ENCODE measurements at regions not wholly inside any gene's neighbourhood (a gene's known extent, or its start where the extent isn't known, plus 50 kb on each side); places are given as distances from the start of the nearest gene placed in this dataset.

DNA sequence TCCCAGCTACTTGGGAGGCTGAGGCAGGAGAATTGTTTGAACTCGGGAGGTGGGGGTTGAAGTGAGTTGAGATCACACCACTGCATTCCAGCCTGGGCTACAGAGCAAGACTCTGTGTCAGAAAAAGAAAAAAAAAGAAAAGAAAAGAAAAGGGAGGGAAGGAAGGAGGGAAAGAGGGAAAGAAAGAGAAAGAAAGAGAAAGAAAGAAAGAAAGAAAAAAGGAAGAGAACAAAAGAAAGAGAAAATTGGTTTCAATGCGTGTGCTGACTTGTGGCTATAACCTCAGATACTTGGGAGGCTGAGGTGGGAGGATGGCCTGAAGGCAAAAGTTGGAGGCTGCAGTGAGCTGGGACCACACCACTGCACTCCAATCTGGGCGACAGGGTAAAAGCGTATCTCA lies 128.4 kb upstream of the TBX3 start:
- no peak overlapping the region for H3K9ac ChIP-seq (ENCODE audit: low read length)
- ChIA-PET POLR2A (no interaction called here), RAD21 (ENCODE audit: low non-redundant PET in 1 of 2, low total read pairs in 2 of 2, uncharacterized antibody in 2 of 2, unreplicated experiment in 2 of 2) (no interaction called here), CTCF (no interaction called here)
- no peaks in the 10 kb centered on the region for H4K20me1 ChIP-seq (ENCODE audit: insufficient read depth)
- no peaks in the 10 kb centered on the region; the same call in none of the 2 replicates for H3K27me3 ChIP-seq (ENCODE audit: insufficient read depth, low read length)
- H3K4me2 ChIP-seq (ENCODE audit: low read length): no peak overlapping the region
- H3K4me1 ChIP-seq (ENCODE audit: control insufficient read depth in 1 of 2, insufficient read depth in 2 of 2, low read length in 2 of 2): no peaks in the 10 kb centered on the region
- no peak overlapping the region for H2AFZ ChIP-seq (ENCODE audit: low read depth, low read length, poor library complexity, severe bottlenecking)
- intact Hi-C loops (cut with micrococcal nuclease): no loop called here
- H3K9me2 ChIP-seq (ENCODE audit: insufficient read depth): no peaks in the 10 kb centered on the region
- no peaks in the 10 kb centered on the region for H3K36me3 ChIP-seq (ENCODE audit: control insufficient read depth in 1 of 2, insufficient read depth in 2 of 2, low read length in 2 of 2)
- H3K4me3 ChIP-seq (replicated peaks in 1 of 2; ENCODE audit: low read depth in 1 of 2, low read length in 2 of 2): no peak overlapping the region
- BruUV-seq (replicated peaks): no TSS peak
- no peak overlapping the region for H3K27ac ChIP-seq (ENCODE audit: low read depth, low read length)
- no peaks in the 10 kb centered on the region for H3K9me3 ChIP-seq (ENCODE audit: control insufficient read depth in 1 of 2, insufficient read depth in 1 of 2, low read depth in 1 of 2, low read length in 2 of 2)
- no peak for ATAC-seq
- TF ChIP-seq EZH2 (IDR thresholded peaks at IDR 0.05) (no peak), EGR1 (IDR thresholded peaks at IDR 0.05; ENCODE audit: low read depth) (no peak), CBX3 (IDR thresholded peaks at IDR 0.05; ENCODE audit: low read depth) (no peak), ZFX (IDR thresholded peaks at IDR 0.05) (no peak), CEBPB (IDR thresholded peaks at IDR 0.05; ENCODE audit: low read depth) (no peak), YY1 (IDR thresholded peaks at IDR 0.05; ENCODE audit: extremely low read depth, insufficient replicate concordance, low read depth, low read length) (no peak), SRF (IDR thresholded peaks at IDR 0.05; ENCODE audit: low read depth) (no peak), ZNF274 (IDR thresholded peaks at IDR 0.05; ENCODE audit: low read depth, low read length) (no peak), POLR2A (IDR thresholded peaks at IDR 0.05; ENCODE audit: borderline replicate concordance, extremely low read depth, insufficient read depth, insufficient read length) (no peak), ELF1 (IDR thresholded peaks at IDR 0.05; ENCODE audit: borderline replicate concordance, low read depth) (no peak), POLR2AphosphoS5 (IDR thresholded peaks at IDR 0.05; ENCODE audit: low read depth, low read length) (no peak), SP1 (IDR thresholded peaks at IDR 0.05; ENCODE audit: low read depth) (no peak), FOSL1 (IDR thresholded peaks at IDR 0.05; ENCODE audit: low read depth) (no peak), JUND (IDR thresholded peaks at IDR 0.05) (no peak), TCF7L2 (IDR thresholded peaks at IDR 0.05; ENCODE audit: borderline replicate concordance, extremely low read depth, insufficient read depth, insufficient read length) (no peak), RAD21 (IDR thresholded peaks at IDR 0.05; ENCODE audit: low read depth) (no peak)
- TF ChIP-seq, protein P1, sequence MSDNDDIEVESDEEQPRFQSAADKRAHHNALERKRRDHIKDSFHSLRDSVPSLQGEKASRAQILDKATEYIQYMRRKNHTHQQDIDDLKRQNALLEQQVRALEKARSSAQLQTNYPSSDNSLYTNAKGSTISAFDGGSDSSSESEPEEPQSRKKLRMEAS (IDR thresholded peaks at IDR 0.05): no peak
- TF ChIP-seq, protein P2, sequence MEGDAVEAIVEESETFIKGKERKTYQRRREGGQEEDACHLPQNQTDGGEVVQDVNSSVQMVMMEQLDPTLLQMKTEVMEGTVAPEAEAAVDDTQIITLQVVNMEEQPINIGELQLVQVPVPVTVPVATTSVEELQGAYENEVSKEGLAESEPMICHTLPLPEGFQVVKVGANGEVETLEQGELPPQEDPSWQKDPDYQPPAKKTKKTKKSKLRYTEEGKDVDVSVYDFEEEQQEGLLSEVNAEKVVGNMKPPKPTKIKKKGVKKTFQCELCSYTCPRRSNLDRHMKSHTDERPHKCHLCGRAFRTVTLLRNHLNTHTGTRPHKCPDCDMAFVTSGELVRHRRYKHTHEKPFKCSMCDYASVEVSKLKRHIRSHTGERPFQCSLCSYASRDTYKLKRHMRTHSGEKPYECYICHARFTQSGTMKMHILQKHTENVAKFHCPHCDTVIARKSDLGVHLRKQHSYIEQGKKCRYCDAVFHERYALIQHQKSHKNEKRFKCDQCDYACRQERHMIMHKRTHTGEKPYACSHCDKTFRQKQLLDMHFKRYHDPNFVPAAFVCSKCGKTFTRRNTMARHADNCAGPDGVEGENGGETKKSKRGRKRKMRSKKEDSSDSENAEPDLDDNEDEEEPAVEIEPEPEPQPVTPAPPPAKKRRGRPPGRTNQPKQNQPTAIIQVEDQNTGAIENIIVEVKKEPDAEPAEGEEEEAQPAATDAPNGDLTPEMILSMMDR (IDR thresholded peaks at IDR 0.05 in 2 of 3, conservative IDR thresholded peaks at IDR 0.05 in 1 of 3; ENCODE audit: borderline replicate concordance in 1 of 3, insufficient read depth in 1 of 3, low read depth in 2 of 3, low read length in 2 of 3): no peak
- TF ChIP-seq, protein P3, sequence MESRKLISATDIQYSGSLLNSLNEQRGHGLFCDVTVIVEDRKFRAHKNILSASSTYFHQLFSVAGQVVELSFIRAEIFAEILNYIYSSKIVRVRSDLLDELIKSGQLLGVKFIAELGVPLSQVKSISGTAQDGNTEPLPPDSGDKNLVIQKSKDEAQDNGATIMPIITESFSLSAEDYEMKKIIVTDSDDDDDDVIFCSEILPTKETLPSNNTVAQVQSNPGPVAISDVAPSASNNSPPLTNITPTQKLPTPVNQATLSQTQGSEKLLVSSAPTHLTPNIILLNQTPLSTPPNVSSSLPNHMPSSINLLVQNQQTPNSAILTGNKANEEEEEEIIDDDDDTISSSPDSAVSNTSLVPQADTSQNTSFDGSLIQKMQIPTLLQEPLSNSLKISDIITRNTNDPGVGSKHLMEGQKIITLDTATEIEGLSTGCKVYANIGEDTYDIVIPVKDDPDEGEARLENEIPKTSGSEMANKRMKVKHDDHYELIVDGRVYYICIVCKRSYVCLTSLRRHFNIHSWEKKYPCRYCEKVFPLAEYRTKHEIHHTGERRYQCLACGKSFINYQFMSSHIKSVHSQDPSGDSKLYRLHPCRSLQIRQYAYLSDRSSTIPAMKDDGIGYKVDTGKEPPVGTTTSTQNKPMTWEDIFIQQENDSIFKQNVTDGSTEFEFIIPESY (IDR thresholded peaks at IDR 0.05; ENCODE audit: extremely low read depth, insufficient replicate concordance, low read length): no peak
- TF ChIP-seq, protein P4, sequence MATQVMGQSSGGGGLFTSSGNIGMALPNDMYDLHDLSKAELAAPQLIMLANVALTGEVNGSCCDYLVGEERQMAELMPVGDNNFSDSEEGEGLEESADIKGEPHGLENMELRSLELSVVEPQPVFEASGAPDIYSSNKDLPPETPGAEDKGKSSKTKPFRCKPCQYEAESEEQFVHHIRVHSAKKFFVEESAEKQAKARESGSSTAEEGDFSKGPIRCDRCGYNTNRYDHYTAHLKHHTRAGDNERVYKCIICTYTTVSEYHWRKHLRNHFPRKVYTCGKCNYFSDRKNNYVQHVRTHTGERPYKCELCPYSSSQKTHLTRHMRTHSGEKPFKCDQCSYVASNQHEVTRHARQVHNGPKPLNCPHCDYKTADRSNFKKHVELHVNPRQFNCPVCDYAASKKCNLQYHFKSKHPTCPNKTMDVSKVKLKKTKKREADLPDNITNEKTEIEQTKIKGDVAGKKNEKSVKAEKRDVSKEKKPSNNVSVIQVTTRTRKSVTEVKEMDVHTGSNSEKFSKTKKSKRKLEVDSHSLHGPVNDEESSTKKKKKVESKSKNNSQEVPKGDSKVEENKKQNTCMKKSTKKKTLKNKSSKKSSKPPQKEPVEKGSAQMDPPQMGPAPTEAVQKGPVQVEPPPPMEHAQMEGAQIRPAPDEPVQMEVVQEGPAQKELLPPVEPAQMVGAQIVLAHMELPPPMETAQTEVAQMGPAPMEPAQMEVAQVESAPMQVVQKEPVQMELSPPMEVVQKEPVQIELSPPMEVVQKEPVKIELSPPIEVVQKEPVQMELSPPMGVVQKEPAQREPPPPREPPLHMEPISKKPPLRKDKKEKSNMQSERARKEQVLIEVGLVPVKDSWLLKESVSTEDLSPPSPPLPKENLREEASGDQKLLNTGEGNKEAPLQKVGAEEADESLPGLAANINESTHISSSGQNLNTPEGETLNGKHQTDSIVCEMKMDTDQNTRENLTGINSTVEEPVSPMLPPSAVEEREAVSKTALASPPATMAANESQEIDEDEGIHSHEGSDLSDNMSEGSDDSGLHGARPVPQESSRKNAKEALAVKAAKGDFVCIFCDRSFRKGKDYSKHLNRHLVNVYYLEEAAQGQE (IDR thresholded peaks at IDR 0.05; ENCODE audit: low read depth): no peak
- no peak for DNase-seq (ENCODE audit: low read depth, low spot score)
- no peaks in the 10 kb centered on the region for H3K79me2 ChIP-seq (ENCODE audit: insufficient read depth, low read length)

Measured in HCT116 (cell line).